WI38 (cell line): ENCODE measurements at regions not wholly inside any gene's neighbourhood (a gene's known extent, or its start where the extent isn't known, plus 50 kb on each side); places are given as distances from the start of the nearest gene placed in this dataset.
A peak's percentile ranks its signal among the peaks of the same experiment; 100 is the strongest.

Source experiments
- H3K4me3 ChIP-seq: 2 replicates; pipeline ENCODE4 v1.5.1; 2011; ENCODE audit warnings: low read depth, mild to moderate bottlenecking, control low read depth, low read length
- CTCF ChIP-seq: IDR thresholded peaks from 2 replicates; pipeline ENCODE4 v1.5.1; 2012; ENCODE audit warnings: low read depth, mild to moderate bottlenecking, control low read depth, low read length

GRCh38 chr9:115988701-115989100 is 164.9 kb upstream of the PAPPA start:
- no peak for TF ChIP-seq CTCF
- H3K4me3 ChIP-seq = no peak overlapping the region

- no peak for TF ChIP-seq CTCF
- no peak overlapping the region for H3K4me3 ChIP-seq
These were observed 163.8 kb upstream of the PAPPA start for GRCh38 chr9:115989831-115990230.

- no peak overlapping the region for H3K4me3 ChIP-seq
- no peak for TF ChIP-seq CTCF
These were observed 160.8 kb upstream of the PAPPA start for GRCh38 chr9:115992834-115993233.

GRCh38 chr9:115997923-115998322 is 155.7 kb upstream of the PAPPA start:
- no peak overlapping the region for H3K4me3 ChIP-seq
- TF ChIP-seq CTCF = no peak

- no peak for TF ChIP-seq CTCF
- H3K4me3 ChIP-seq = no peak overlapping the region
These were observed 154.9 kb upstream of the PAPPA start for GRCh38 chr9:115998666-115999065.

GRCh38 chr9:115999498-115999897 is 154.1 kb upstream of the PAPPA start:
- no peak for TF ChIP-seq CTCF

GRCh38 chr9:116000748-116001329 is 152.8 kb upstream of the PAPPA start:
- TF ChIP-seq CTCF = peak; percentile 25; the same call in 1 of the 2 replicates
- no peak overlapping the region for H3K4me3 ChIP-seq

More at GRCh38 chr9:115999498-115999897, 154.1 kb upstream of the PAPPA start:
- H3K4me3 ChIP-seq = no peak overlapping the region
